HG03103 (cell line): ENCODE measurements at regions not wholly inside any gene's neighbourhood (a gene's known extent, or its start where the extent isn't known, plus 50 kb on each side); places are given as distances from the start of the nearest gene placed in this dataset.
"Not testable (repeated sequence)": the region's sequence is repeated elsewhere in the genome, so short reads cannot be mapped to it uniquely, and the experiment has no call there.

Source experiments
- ATAC-seq: cut with Tn5 transposase; IDR thresholded peaks from one replicate; pipeline ENCODE4 v1.9.1; 2021; ENCODE audit warnings: low read depth; ENCODE audit not compliant: unreplicated experiment

- no peak for ATAC-seq
Observed at GRCh38 chr3:103295974-103296570, 861.3 kb downstream of the ZPLD1 start.

- not testable (repeated sequence) for ATAC-seq
Observed at GRCh38 chr3:103297502-103297901, 862.7 kb downstream of the ZPLD1 start.

GRCh38 chr3:103306104-103306503 is 871.3 kb downstream of the ZPLD1 start:
- ATAC-seq: no peak

GRCh38 chr3:103308921-103309320 is 874.1 kb downstream of the ZPLD1 start:
- ATAC-seq: no peak

- no peak for ATAC-seq
Observed at GRCh38 chr3:103319912-103320311, 885.1 kb downstream of the ZPLD1 start.

GRCh38 chr3:103337179-103337845 is 902.5 kb downstream of the ZPLD1 start:
- ATAC-seq: no peak

GRCh38 chr3:103341078-103341606 is 906.3 kb downstream of the ZPLD1 start:
- ATAC-seq: no peak

GRCh38 chr3:103342205-103342731 is 907.5 kb downstream of the ZPLD1 start:
- no peak for ATAC-seq

- no peak for ATAC-seq
Observed at GRCh38 chr3:103349760-103350159, 914.9 kb downstream of the ZPLD1 start.

GRCh38 chr3:103365467-103365866 is 930.7 kb downstream of the ZPLD1 start:
- no peak for ATAC-seq

- no peak for ATAC-seq
Observed at GRCh38 chr3:103367481-103367880, 932.7 kb downstream of the ZPLD1 start.

GRCh38 chr3:103371411-103371810 is 936.6 kb downstream of the ZPLD1 start:
- no peak for ATAC-seq

GRCh38 chr3:103372031-103372430 is 937.2 kb downstream of the ZPLD1 start:
- no peak for ATAC-seq

- ATAC-seq: no peak
Observed at GRCh38 chr3:103380391-103380790, 945.6 kb downstream of the ZPLD1 start.

GRCh38 chr3:103381296-103382079 is 946.7 kb downstream of the ZPLD1 start:
- no peak for ATAC-seq

GRCh38 chr3:103385961-103386656 is 951.3 kb downstream of the ZPLD1 start:
- no peak for ATAC-seq

- ATAC-seq: no peak
Observed at GRCh38 chr3:103388214-103388613, 953.4 kb downstream of the ZPLD1 start.

- ATAC-seq: no peak
Observed at GRCh38 chr3:103389356-103389755, 954.5 kb downstream of the ZPLD1 start.

GRCh38 chr3:103393395-103394186 is 958.8 kb downstream of the ZPLD1 start:
- ATAC-seq: no peak

GRCh38 chr3:103403191-103403590 is 968.4 kb downstream of the ZPLD1 start:
- no peak for ATAC-seq
